GM20000 (cell line): ENCODE measurements at regions not wholly inside any gene's neighbourhood (a gene's known extent, or its start where the extent isn't known, plus 50 kb on each side); places are given as distances from the start of the nearest gene placed in this dataset.

ENCODE experiments used
- DNase-seq: peaks from one replicate; pipeline ENCODE4 v3.0.0; 2012; ENCODE audit warnings: low spot score
- CTCF ChIP-seq: IDR thresholded peaks from 2 replicates; pipeline ENCODE4 v1.5.1; 2012; ENCODE audit warnings: mild to moderate bottlenecking, control low read depth; ENCODE audit errors: extremely low read depth, missing control alignments

- TF ChIP-seq CTCF, result no peak
- no peak for DNase-seq
Measured at GRCh38 chr4:33226783-33227182, 2506.6 kb downstream of the PCDH7 start.

- no peak for DNase-seq
- no peak for TF ChIP-seq CTCF
Measured at GRCh38 chr4:33255094-33255493, 2534.9 kb downstream of the PCDH7 start.

GRCh38 chr4:33255507-33255906 is 2535.3 kb downstream of the PCDH7 start:
- DNase-seq, result no peak
- no peak for TF ChIP-seq CTCF

GRCh38 chr4:33262824-33263223 is 2542.7 kb downstream of the PCDH7 start:
- no peak for DNase-seq
- TF ChIP-seq CTCF, result no peak

GRCh38 chr4:33268776-33269175 is 2548.6 kb downstream of the PCDH7 start:
- DNase-seq, result no peak
- no peak for TF ChIP-seq CTCF

- DNase-seq, result no peak
- no peak for TF ChIP-seq CTCF
Measured at GRCh38 chr4:33270403-33270802, 2550.2 kb downstream of the PCDH7 start.

- DNase-seq, result no peak
- TF ChIP-seq CTCF, result no peak
Measured at GRCh38 chr4:33272722-33273121, 2552.6 kb downstream of the PCDH7 start.
